Upper lobe of right lung (tissue), 1 donor: ENCODE measurements at regions not wholly inside any gene's neighbourhood (a gene's known extent, or its start where the extent isn't known, plus 50 kb on each side); places are given as distances from the start of the nearest gene placed in this dataset.

Experiments
- ATAC-seq: fragments of 200-7000 bp; cut with Tn5 transposase; one replicate; pipeline ENCODE4 v1.9.1; 2020; ENCODE audit warnings: mild to moderate bottlenecking, moderate library complexity
- DNase-seq: peaks from one replicate; pipeline ENCODE4 v3.0.0-alpha.2; 2020
- H3K27ac ChIP-seq: fragments of 200-600 bp; one replicate; pipeline ENCODE4 v1.8.0; 2022
- H3K27me3 ChIP-seq: fragments of 200-600 bp; one replicate; pipeline ENCODE4 v1.8.0; 2022; ENCODE audit warnings: mild to moderate bottlenecking
- H3K36me3 ChIP-seq: fragments of 200-600 bp; one replicate; pipeline ENCODE4 v1.8.0; 2022
- H3K4me1 ChIP-seq: fragments of 200-600 bp; one replicate; pipeline ENCODE4 v1.8.0; 2022
- H3K4me3 ChIP-seq: fragments of 200-600 bp; one replicate; pipeline ENCODE4 v1.8.0; 2022; ENCODE audit warnings: mild to moderate bottlenecking
- H3K9me3 ChIP-seq: fragments of 200-600 bp; one replicate; pipeline ENCODE4 v1.8.0; 2022
- CTCF ChIP-seq: fragments of 200-600 bp; IDR thresholded peaks from one replicate; pipeline ENCODE4 v1.8.0; 2022; ENCODE audit warnings: antibody characterized with exemption
- intact Hi-C: fragments of 100-400 bp; cut with DNase I; formaldehyde crosslinking; loops from one replicate; pipeline ENCODE4 v1.11.0; 2022
- donor health status: DM: no; HTN: yes; CAD: no; lungs with severe emphysema.

GRCh38 chr14:39946807-39947206 lies 514.6 kb upstream of the FBXO33 start:
- Histone ChIP-seq H3K27me3 (no peaks in the 10 kb centered on the region), H3K36me3 (no peaks in the 10 kb centered on the region), H3K4me1 (no peaks in the 10 kb centered on the region), H3K27ac (no peak overlapping the region), H3K4me3 (no peak overlapping the region), H3K9me3 (no peaks in the 10 kb centered on the region)
- TF ChIP-seq CTCF = no peak
- no peak for ATAC-seq
- DNase-seq = no peak
- intact Hi-C loops = no loop called here

GRCh38 chr14:39939023-39939422 lies 506.8 kb upstream of the FBXO33 start:
- Histone ChIP-seq H3K36me3 (no peaks in the 10 kb centered on the region), H3K27ac (no peak overlapping the region), H3K4me3 (no peak overlapping the region), H3K27me3 (no peaks in the 10 kb centered on the region), H3K4me1 (no peaks in the 10 kb centered on the region), H3K9me3 (no peaks in the 10 kb centered on the region)
- no peak for TF ChIP-seq CTCF
- no peak for ATAC-seq
- DNase-seq = no peak
- intact Hi-C loops = no loop called here

GRCh38 chr14:39912192-39913100 lies 480.2 kb upstream of the FBXO33 start:
- no peaks in the 10 kb centered on the region for H3K36me3 ChIP-seq
- H3K9me3 ChIP-seq = no peaks in the 10 kb centered on the region
- DNase-seq (no peak), ATAC-seq (no peak)
- no peak for TF ChIP-seq CTCF
- intact Hi-C loops = no loop called here
- H3K27ac ChIP-seq = no peak overlapping the region
- no peaks in the 10 kb centered on the region for H3K4me1 ChIP-seq
- H3K4me3 ChIP-seq = no peak overlapping the region
- no peaks in the 10 kb centered on the region for H3K27me3 ChIP-seq

- DNase-seq = no peak
- no peak for ATAC-seq
- Histone ChIP-seq H3K9me3 (no peaks in the 10 kb centered on the region), H3K36me3 (no peaks in the 10 kb centered on the region), H3K4me3 (no peak overlapping the region), H3K27ac (no peak overlapping the region), H3K4me1 (no peaks in the 10 kb centered on the region), H3K27me3 (no peaks in the 10 kb centered on the region)
- intact Hi-C loops = no loop called here
- TF ChIP-seq CTCF = no peak
Observed at GRCh38 chr14:39897657-39898056, 465.4 kb upstream of the FBXO33 start.

GRCh38 chr14:39890026-39890425 lies 457.8 kb upstream of the FBXO33 start:
- H3K4me1 ChIP-seq = no peaks in the 10 kb centered on the region
- H3K27ac ChIP-seq = no peak overlapping the region
- no peak for ATAC-seq
- no peak overlapping the region for H3K4me3 ChIP-seq
- intact Hi-C loops = no loop called here
- no peaks in the 10 kb centered on the region for H3K36me3 ChIP-seq
- H3K27me3 ChIP-seq = no peaks in the 10 kb centered on the region
- peaks cover 7% of the 10 kb centered on the region for H3K9me3 ChIP-seq
- TF ChIP-seq CTCF = no peak
- DNase-seq = no peak
